ENCODE measurements at regions not wholly inside any gene's neighbourhood (a gene's known extent, or its start where the extent isn't known, plus 50 kb on each side); places are given as distances from the start of the nearest gene placed in this dataset.
A peak's percentile ranks its signal among the peaks of the same experiment; 100 is the strongest.

- Histone ChIP-seq H3K9me3 (ENCODE audit: control insufficient read depth in 1 of 2, low read length in 2 of 2) (no peaks in the 10 kb centered on the region), H3K4me1 (ENCODE audit: insufficient read depth, low read length) (no peaks in the 10 kb centered on the region), H3K4me3 (ENCODE audit: low read length in 2 of 2) (no peak overlapping the region), H3K27me3 (ENCODE audit: insufficient read depth, low read length) (no peaks in the 10 kb centered on the region), H3K36me3 (ENCODE audit: insufficient read depth, low read length) (no peaks in the 10 kb centered on the region), H3K27ac (ENCODE audit: low read depth, low read length) (no peak overlapping the region)
- CTCF ChIA-PET (ENCODE audit: partially characterized antibody) = no interaction called here
- Mint-ChIP-seq H3K4me3 (no peak overlapping the region), H3K27me3 (peaks cover 7 to 8% of the 10 kb centered on the region in 2 donors), H3K27ac (peak overlapping the region in 1 of 7 donors; percentile 41), H3K9me3 (peaks cover 0 to 26% (median 19%) of the 10 kb centered on the region in 8 donors), H3K4me1 (no peaks in the 10 kb centered on the region), H3K36me3 (peaks cover 0 to 15% of the 10 kb centered on the region in 2 donors)
- POLR2A ChIA-PET (ENCODE audit: partially characterized antibody) = no interaction called here
- intact Hi-C loops (cut with micrococcal nuclease) = no loop called here
- no peak for DNase-seq
Measured at GRCh38 chr3:67804578-67804977, 150.2 kb upstream of the SUCLG2 start.

GRCh38 chr3:67804089-67804488 is 149.7 kb upstream of the SUCLG2 start:
- no peak for DNase-seq
- Histone ChIP-seq H3K4me3 (ENCODE audit: low read length in 2 of 2) (no peak overlapping the region), H3K4me1 (ENCODE audit: insufficient read depth, low read length) (no peaks in the 10 kb centered on the region), H3K36me3 (ENCODE audit: insufficient read depth, low read length) (no peaks in the 10 kb centered on the region), H3K9me3 (ENCODE audit: control insufficient read depth in 1 of 2, low read length in 2 of 2) (no peaks in the 10 kb centered on the region), H3K27ac (ENCODE audit: low read depth, low read length) (no peak overlapping the region), H3K27me3 (ENCODE audit: insufficient read depth, low read length) (no peaks in the 10 kb centered on the region)
- H3K27me3 Mint-ChIP-seq = peaks cover 6 to 7% of the 10 kb centered on the region in 2 donors
- H3K27ac Mint-ChIP-seq = no peak overlapping the region
- intact Hi-C loops (cut with micrococcal nuclease) = no loop called here
- ChIA-PET CTCF (ENCODE audit: partially characterized antibody) (no interaction called here), POLR2A (ENCODE audit: partially characterized antibody) (no interaction called here)
- peaks cover 0 to 15% of the 10 kb centered on the region in 2 donors for H3K36me3 Mint-ChIP-seq
- H3K4me3 Mint-ChIP-seq = no peak overlapping the region
- peaks cover 0 to 26% (median 19%) of the 10 kb centered on the region in 8 donors for H3K9me3 Mint-ChIP-seq
- no peaks in the 10 kb centered on the region for H3K4me1 Mint-ChIP-seq

- no peaks in the 10 kb centered on the region for H3K9me3 ChIP-seq (ENCODE audit: control insufficient read depth in 1 of 2, low read length in 2 of 2)
- no peak overlapping the region for H3K27ac ChIP-seq (ENCODE audit: low read depth, low read length)
- H3K4me3 ChIP-seq (ENCODE audit: low read length in 2 of 2) = no peak overlapping the region
- Mint-ChIP-seq H3K9me3 (peaks cover 0 to 20% (median 10%) of the 10 kb centered on the region in 8 donors), H3K27ac (no peak overlapping the region), H3K27me3 (peaks cover 0 to 4% of the 10 kb centered on the region in 2 donors), H3K36me3 (peaks cover 0 to 6% of the 10 kb centered on the region in 2 donors), H3K4me1 (no peaks in the 10 kb centered on the region), H3K4me3 (no peak overlapping the region)
- intact Hi-C loops (cut with micrococcal nuclease) = no loop called here
- no peaks in the 10 kb centered on the region for H3K36me3 ChIP-seq (ENCODE audit: insufficient read depth, low read length)
- POLR2A ChIA-PET (ENCODE audit: partially characterized antibody) = no interaction called here
- H3K27me3 ChIP-seq (ENCODE audit: insufficient read depth, low read length) = no peaks in the 10 kb centered on the region
- DNase-seq = no peak
- H3K4me1 ChIP-seq (ENCODE audit: insufficient read depth, low read length) = no peaks in the 10 kb centered on the region
- CTCF ChIA-PET (ENCODE audit: partially characterized antibody) = no interaction called here
Measured at GRCh38 chr3:67798412-67798811, 144.0 kb upstream of the SUCLG2 start.

- H3K4me3 Mint-ChIP-seq = no peak overlapping the region
- peak overlapping the region in 1 of 7 donors; percentile 66 for H3K27ac Mint-ChIP-seq
- Histone ChIP-seq H3K27ac (ENCODE audit: low read depth, low read length) (no peak overlapping the region), H3K4me3 (ENCODE audit: low read length in 2 of 2) (no peak overlapping the region), H3K9me3 (ENCODE audit: control insufficient read depth in 1 of 2, low read length in 2 of 2) (no peaks in the 10 kb centered on the region), H3K4me1 (ENCODE audit: insufficient read depth, low read length) (no peaks in the 10 kb centered on the region), H3K36me3 (ENCODE audit: insufficient read depth, low read length) (no peaks in the 10 kb centered on the region), H3K27me3 (ENCODE audit: insufficient read depth, low read length) (no peaks in the 10 kb centered on the region)
- intact Hi-C loops (cut with micrococcal nuclease) = loop anchor here (5.0 kb wide), 3 partner anchors 139 to 264 kb away; partner anchors contain the start of gene SUCLG2
- H3K36me3 Mint-ChIP-seq = no peaks in the 10 kb centered on the region
- ChIA-PET CTCF (ENCODE audit: partially characterized antibody) (interaction anchor here (0.8 to 4.2 kb wide), 5 partner anchors 195 to 820 kb away, joined by 3 to 109 read pairs (median 13); no protein-coding TSS in a partner anchor), POLR2A (ENCODE audit: partially characterized antibody) (no interaction called here)
- H3K9me3 Mint-ChIP-seq = peaks cover 0 to 2% (median 0%) of the 10 kb centered on the region in 8 donors
- DNase-seq = no peak
- peaks cover 4 to 10% (median 5%) of the 10 kb centered on the region in 4 donors for H3K4me1 Mint-ChIP-seq
- H3K27me3 Mint-ChIP-seq = no peaks in the 10 kb centered on the region
Measured at GRCh38 chr3:67791620-67792019, 137.2 kb upstream of the SUCLG2 start.

GRCh38 chr3:67790043-67790442 is 135.6 kb upstream of the SUCLG2 start:
- Histone ChIP-seq H3K4me1 (ENCODE audit: insufficient read depth, low read length) (no peaks in the 10 kb centered on the region), H3K9me3 (ENCODE audit: control insufficient read depth in 1 of 2, low read length in 2 of 2) (no peaks in the 10 kb centered on the region), H3K27me3 (ENCODE audit: insufficient read depth, low read length) (no peaks in the 10 kb centered on the region), H3K27ac (ENCODE audit: low read depth, low read length) (no peak overlapping the region), H3K36me3 (ENCODE audit: insufficient read depth, low read length) (no peaks in the 10 kb centered on the region), H3K4me3 (ENCODE audit: low read length in 2 of 2) (no peak overlapping the region)
- peak; percentile 55 to 68 (median 58) for DNase-seq
- Mint-ChIP-seq H3K4me1 (peaks cover 4 to 10% (median 5%) of the 10 kb centered on the region in 4 donors), H3K27me3 (no peaks in the 10 kb centered on the region), H3K9me3 (peaks cover 0 to 18% (median 11%) of the 10 kb centered on the region in 8 donors), H3K36me3 (peaks cover 2 to 6% of the 10 kb centered on the region in 2 donors), H3K27ac (no peak overlapping the region), H3K4me3 (no peak overlapping the region)
- POLR2A ChIA-PET (ENCODE audit: partially characterized antibody) = interaction anchor here (0.6 to 2.5 kb wide), 4 partner anchors 135 to 648 kb away, joined by 3 to 9 read pairs (median 3); no protein-coding TSS in a partner anchor
- CTCF ChIA-PET (ENCODE audit: partially characterized antibody) = interaction anchor here (0.6 to 4.2 kb wide), 39 partner anchors 9 to 1087 kb away, joined by 3 to 109 read pairs (median 4); partner anchors contain the start of gene SUCLG2
- intact Hi-C loops (cut with micrococcal nuclease) = loop anchor here (1.0 to 5.0 kb wide), 6 partner anchors 138 to 818 kb away; partner anchors contain the start of gene SUCLG2

GRCh38 chr3:67788396-67788795 is 134.0 kb upstream of the SUCLG2 start:
- Mint-ChIP-seq H3K4me1 (peaks cover 4 to 10% (median 5%) of the 10 kb centered on the region in 4 donors), H3K27me3 (peaks cover 0 to 1% of the 10 kb centered on the region in 2 donors), H3K4me3 (no peak overlapping the region), H3K9me3 (peaks cover 0 to 22% (median 15%) of the 10 kb centered on the region in 8 donors), H3K36me3 (peaks cover 2 to 6% of the 10 kb centered on the region in 2 donors), H3K27ac (peak overlapping the region in 1 of 7 donors; percentile 37)
- intact Hi-C loops (cut with micrococcal nuclease) = no loop called here
- Histone ChIP-seq H3K9me3 (ENCODE audit: control insufficient read depth in 1 of 2, low read length in 2 of 2) (no peaks in the 10 kb centered on the region), H3K4me1 (ENCODE audit: insufficient read depth, low read length) (no peaks in the 10 kb centered on the region), H3K36me3 (ENCODE audit: insufficient read depth, low read length) (no peaks in the 10 kb centered on the region), H3K27ac (ENCODE audit: low read depth, low read length) (no peak overlapping the region), H3K4me3 (ENCODE audit: low read length in 2 of 2) (no peak overlapping the region), H3K27me3 (ENCODE audit: insufficient read depth, low read length) (no peaks in the 10 kb centered on the region)
- CTCF ChIA-PET (ENCODE audit: partially characterized antibody) = interaction anchor here (1.1 to 4.2 kb wide), 4 partner anchors 271 to 816 kb away, joined by 3 to 109 read pairs (median 32); no protein-coding TSS in a partner anchor
- POLR2A ChIA-PET (ENCODE audit: partially characterized antibody) = interaction anchor here (2.5 kb wide), 1 partner anchor 133 kb away, joined by 9 read pairs; no protein-coding TSS in a partner anchor
- DNase-seq = no peak

GRCh38 chr3:67783281-67784250 is 129.2 kb upstream of the SUCLG2 start:
- H3K27ac ChIP-seq (ENCODE audit: low read depth, low read length) = no peak overlapping the region
- no peaks in the 10 kb centered on the region for H3K9me3 ChIP-seq (ENCODE audit: control insufficient read depth in 1 of 2, low read length in 2 of 2)
- H3K4me3 ChIP-seq (ENCODE audit: low read length in 2 of 2) = no peak overlapping the region
- H3K36me3 ChIP-seq (ENCODE audit: insufficient read depth, low read length) = no peaks in the 10 kb centered on the region
- DNase-seq = no peak
- H3K4me1 Mint-ChIP-seq = peaks cover 0 to 2% (median 0%) of the 10 kb centered on the region in 4 donors
- peaks cover 0 to 27% (median 17%) of the 10 kb centered on the region in 8 donors for H3K9me3 Mint-ChIP-seq
- intact Hi-C loops (cut with micrococcal nuclease) = no loop called here
- peaks cover 5 to 6% of the 10 kb centered on the region in 2 donors for H3K36me3 Mint-ChIP-seq
- no peak overlapping the region for H3K4me3 Mint-ChIP-seq
- H3K27me3 Mint-ChIP-seq = peaks cover 0 to 1% of the 10 kb centered on the region in 2 donors
- H3K27ac Mint-ChIP-seq = no peak overlapping the region
- H3K4me1 ChIP-seq (ENCODE audit: insufficient read depth, low read length) = no peaks in the 10 kb centered on the region
- no peaks in the 10 kb centered on the region for H3K27me3 ChIP-seq (ENCODE audit: insufficient read depth, low read length)
- ChIA-PET CTCF (ENCODE audit: partially characterized antibody) (interaction anchor here (1.2 kb wide), 1 partner anchor 673 kb away, joined by 3 read pairs; no protein-coding TSS in a partner anchor), POLR2A (ENCODE audit: partially characterized antibody) (no interaction called here)

Data from CD4-positive, alpha-beta memory T cell (primary cell).